Activated naive CD8-positive, alpha-beta T cell treated with anti-CD3 and anti-CD28 coated beads, Interleukin-2, amount 10 ng/mL, durations not matched to agents 7 days and 5 days (primary cell): ENCODE measurements at regions not wholly inside any gene's neighbourhood (a gene's known extent, or its start where the extent isn't known, plus 50 kb on each side); places are given as distances from the start of the nearest gene placed in this dataset.
"Not testable (repeated sequence)": the region's sequence is repeated elsewhere in the genome, so short reads cannot be mapped to it uniquely, and the experiment has no call there.

ENCODE experiments used
- ATAC-seq: fragments of 150-1000 bp; cut with Tn5 transposase; one replicate; pipeline ENCODE4 v1.10.0; 2021; ENCODE audit warnings: low read depth, moderate library complexity
- POLR2A ChIA-PET: fragments of 350-600 bp; sonication (Branson Sonifier 250); formaldehyde crosslinking; loops from one replicate; lab custom pipeline; 2021; ENCODE audit warnings: antibody characterized with exemption; lab: Charles Lee
- DNase-seq: peaks from one replicate; pipeline ENCODE4 v3.0.0; 2021
- H3K27ac Mint-ChIP-seq: one replicate; pipeline ENCODE4 v1.8.0; 2022; ENCODE audit warnings: mild to moderate bottlenecking, mixed read lengths
- H3K27me3 Mint-ChIP-seq: one replicate; pipeline ENCODE4 v1.8.0; 2022; ENCODE audit warnings: mild to moderate bottlenecking, moderate library complexity, mixed read lengths
- H3K36me3 Mint-ChIP-seq: one replicate; pipeline ENCODE4 v1.8.0; 2021; ENCODE audit warnings: mild to moderate bottlenecking, mixed read lengths
- H3K4me1 Mint-ChIP-seq: one replicate; pipeline ENCODE4 v1.8.0; 2021; ENCODE audit warnings: mixed read lengths
- H3K4me3 Mint-ChIP-seq: one replicate; pipeline ENCODE4 v1.8.0; 2022; ENCODE audit warnings: mild to moderate bottlenecking, moderate library complexity, mixed read lengths
- H3K9me3 Mint-ChIP-seq: one replicate; pipeline ENCODE4 v1.8.0; 2021; ENCODE audit warnings: mixed read lengths

- Mint-ChIP-seq H3K4me1 (no peaks in the 10 kb centered on the region), H3K4me3 (no peak overlapping the region), H3K27ac (no peak overlapping the region), H3K9me3 (peaks cover 4% of the 10 kb centered on the region), H3K27me3 (peaks cover 8% of the 10 kb centered on the region), H3K36me3 (no peaks in the 10 kb centered on the region)
- ATAC-seq (no peak), DNase-seq (no peak)
- POLR2A ChIA-PET, result no interaction called here
Observed at GRCh38 chr12:114809097-114809496, 125.1 kb upstream of the TBX3 start.

GRCh38 chr12:114801381-114801780 lies 117.4 kb upstream of the TBX3 start:
- H3K4me1 Mint-ChIP-seq, H3K36me3 Mint-ChIP-seq, H3K27ac Mint-ChIP-seq, H3K4me3 Mint-ChIP-seq, POLR2A ChIA-PET, H3K9me3 Mint-ChIP-seq, ATAC-seq, DNase-seq, H3K27me3 Mint-ChIP-seq: not testable (repeated sequence)

GRCh38 chr12:114800566-114800965 lies 116.6 kb upstream of the TBX3 start:
- H3K36me3 Mint-ChIP-seq, H3K9me3 Mint-ChIP-seq, H3K4me1 Mint-ChIP-seq, ATAC-seq, H3K27ac Mint-ChIP-seq, DNase-seq, H3K4me3 Mint-ChIP-seq, POLR2A ChIA-PET, H3K27me3 Mint-ChIP-seq: not testable (repeated sequence)

GRCh38 chr12:114799574-114800487 lies 115.9 kb upstream of the TBX3 start:
- no peak for ATAC-seq
- H3K4me3 Mint-ChIP-seq, result no peak overlapping the region
- no peaks in the 10 kb centered on the region for H3K27me3 Mint-ChIP-seq
- no peaks in the 10 kb centered on the region for H3K4me1 Mint-ChIP-seq
- DNase-seq, result no peak
- no peaks in the 10 kb centered on the region for H3K36me3 Mint-ChIP-seq
- no peak overlapping the region for H3K27ac Mint-ChIP-seq
- peaks cover under 1% of the 10 kb centered on the region for H3K9me3 Mint-ChIP-seq
- POLR2A ChIA-PET, result no interaction called here

- Mint-ChIP-seq H3K27ac (no peak overlapping the region), H3K36me3 (no peaks in the 10 kb centered on the region), H3K27me3 (no peaks in the 10 kb centered on the region), H3K9me3 (no peaks in the 10 kb centered on the region), H3K4me1 (no peaks in the 10 kb centered on the region), H3K4me3 (no peak overlapping the region)
- POLR2A ChIA-PET, result no interaction called here
- DNase-seq (no peak), ATAC-seq (no peak)
Observed at GRCh38 chr12:114794049-114794558, 110.1 kb upstream of the TBX3 start.

GRCh38 chr12:114790276-114790675 lies 106.3 kb upstream of the TBX3 start:
- POLR2A ChIA-PET, result no interaction called here
- no peak for DNase-seq
- no peak for ATAC-seq
- Mint-ChIP-seq H3K27me3 (no peaks in the 10 kb centered on the region), H3K27ac (no peak overlapping the region), H3K9me3 (no peaks in the 10 kb centered on the region), H3K4me3 (no peak overlapping the region), H3K36me3 (no peaks in the 10 kb centered on the region), H3K4me1 (no peaks in the 10 kb centered on the region)

GRCh38 chr12:114789821-114790220 lies 105.8 kb upstream of the TBX3 start:
- Mint-ChIP-seq H3K4me1 (no peaks in the 10 kb centered on the region), H3K9me3 (no peaks in the 10 kb centered on the region), H3K27me3 (no peaks in the 10 kb centered on the region), H3K36me3 (no peaks in the 10 kb centered on the region), H3K27ac (no peak overlapping the region), H3K4me3 (no peak overlapping the region)
- no peak for DNase-seq
- ATAC-seq, result no peak
- POLR2A ChIA-PET, result no interaction called here

GRCh38 chr12:114789276-114789675 lies 105.3 kb upstream of the TBX3 start:
- ATAC-seq, result no peak
- no peak for DNase-seq
- POLR2A ChIA-PET, result no interaction called here
- Mint-ChIP-seq H3K4me3 (no peak overlapping the region), H3K9me3 (no peaks in the 10 kb centered on the region), H3K36me3 (no peaks in the 10 kb centered on the region), H3K27ac (no peak overlapping the region), H3K4me1 (no peaks in the 10 kb centered on the region), H3K27me3 (no peaks in the 10 kb centered on the region)

GRCh38 chr12:114784526-114784925 lies 100.6 kb upstream of the TBX3 start:
- POLR2A ChIA-PET, result no interaction called here
- DNase-seq (no peak), ATAC-seq (no peak)
- Mint-ChIP-seq H3K4me3 (no peak overlapping the region), H3K27me3 (no peaks in the 10 kb centered on the region), H3K9me3 (no peaks in the 10 kb centered on the region), H3K4me1 (no peaks in the 10 kb centered on the region), H3K27ac (no peak overlapping the region), H3K36me3 (no peaks in the 10 kb centered on the region)

GRCh38 chr12:114783089-114783618 lies 99.2 kb upstream of the TBX3 start:
- Mint-ChIP-seq H3K27me3 (no peaks in the 10 kb centered on the region), H3K4me3 (no peak overlapping the region), H3K4me1 (no peaks in the 10 kb centered on the region), H3K9me3 (no peaks in the 10 kb centered on the region), H3K36me3 (no peaks in the 10 kb centered on the region), H3K27ac (no peak overlapping the region)
- no peak for ATAC-seq
- POLR2A ChIA-PET, result no interaction called here
- no peak for DNase-seq

- POLR2A ChIA-PET, result no interaction called here
Observed at GRCh38 chr12:114780746-114781399, 96.9 kb upstream of the TBX3 start.

GRCh38 chr12:114779647-114780046 lies 95.7 kb upstream of the TBX3 start:
- Mint-ChIP-seq H3K27ac (no peak overlapping the region), H3K4me1 (no peaks in the 10 kb centered on the region), H3K4me3 (no peak overlapping the region), H3K36me3 (no peaks in the 10 kb centered on the region), H3K27me3 (no peaks in the 10 kb centered on the region), H3K9me3 (no peaks in the 10 kb centered on the region)
- ATAC-seq, result no peak
- no peak for DNase-seq
- POLR2A ChIA-PET, result no interaction called here

More at GRCh38 chr12:114780746-114781399, 96.9 kb upstream of the TBX3 start:
- H3K9me3 Mint-ChIP-seq, result no peaks in the 10 kb centered on the region
- no peak overlapping the region for H3K27ac Mint-ChIP-seq
- H3K27me3 Mint-ChIP-seq, result no peaks in the 10 kb centered on the region
- no peak overlapping the region for H3K4me3 Mint-ChIP-seq
- H3K36me3 Mint-ChIP-seq, result no peaks in the 10 kb centered on the region
- ATAC-seq, result no peak
- DNase-seq, result no peak
- no peaks in the 10 kb centered on the region for H3K4me1 Mint-ChIP-seq

GRCh38 chr12:114779186-114779585 lies 95.2 kb upstream of the TBX3 start:
- ATAC-seq (no peak), DNase-seq (no peak)
- Mint-ChIP-seq H3K4me3 (no peak overlapping the region), H3K4me1 (no peaks in the 10 kb centered on the region), H3K27ac (no peak overlapping the region), H3K36me3 (no peaks in the 10 kb centered on the region), H3K27me3 (no peaks in the 10 kb centered on the region), H3K9me3 (no peaks in the 10 kb centered on the region)
- POLR2A ChIA-PET, result no interaction called here
